ENCODE measurements at regions not wholly inside any gene's neighbourhood (a gene's known extent, or its start where the extent isn't known, plus 50 kb on each side); places are given as distances from the start of the nearest gene placed in this dataset.

DNA sequence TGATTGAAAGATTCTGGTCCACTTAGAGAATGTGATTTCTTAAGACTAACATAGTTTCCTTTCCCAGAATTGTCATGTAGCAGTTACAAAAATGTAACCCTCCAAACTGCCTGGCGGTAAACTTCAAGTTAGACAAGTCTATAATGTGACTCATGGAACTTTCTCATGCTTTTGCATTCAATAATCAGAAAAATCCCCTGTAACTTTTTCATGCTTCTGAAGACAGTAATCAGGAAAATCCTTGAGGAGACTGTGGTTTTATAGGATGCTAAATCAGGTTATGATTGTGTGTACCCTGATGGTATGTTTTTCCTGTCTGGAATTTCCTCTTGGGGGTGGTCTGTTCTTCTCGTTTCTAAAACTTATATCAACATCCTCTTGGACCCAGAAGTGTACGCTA, 74.0 kb upstream of the RARB start:
- TF ChIP-seq POLR2A (IDR thresholded peaks at IDR 0.05) = no peak
- TF ChIP-seq, protein P1, sequence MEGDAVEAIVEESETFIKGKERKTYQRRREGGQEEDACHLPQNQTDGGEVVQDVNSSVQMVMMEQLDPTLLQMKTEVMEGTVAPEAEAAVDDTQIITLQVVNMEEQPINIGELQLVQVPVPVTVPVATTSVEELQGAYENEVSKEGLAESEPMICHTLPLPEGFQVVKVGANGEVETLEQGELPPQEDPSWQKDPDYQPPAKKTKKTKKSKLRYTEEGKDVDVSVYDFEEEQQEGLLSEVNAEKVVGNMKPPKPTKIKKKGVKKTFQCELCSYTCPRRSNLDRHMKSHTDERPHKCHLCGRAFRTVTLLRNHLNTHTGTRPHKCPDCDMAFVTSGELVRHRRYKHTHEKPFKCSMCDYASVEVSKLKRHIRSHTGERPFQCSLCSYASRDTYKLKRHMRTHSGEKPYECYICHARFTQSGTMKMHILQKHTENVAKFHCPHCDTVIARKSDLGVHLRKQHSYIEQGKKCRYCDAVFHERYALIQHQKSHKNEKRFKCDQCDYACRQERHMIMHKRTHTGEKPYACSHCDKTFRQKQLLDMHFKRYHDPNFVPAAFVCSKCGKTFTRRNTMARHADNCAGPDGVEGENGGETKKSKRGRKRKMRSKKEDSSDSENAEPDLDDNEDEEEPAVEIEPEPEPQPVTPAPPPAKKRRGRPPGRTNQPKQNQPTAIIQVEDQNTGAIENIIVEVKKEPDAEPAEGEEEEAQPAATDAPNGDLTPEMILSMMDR (IDR thresholded peaks at IDR 0.05) = no peak
- no peak for TF ChIP-seq POLR2AphosphoS5 (IDR thresholded peaks at IDR 0.05; ENCODE audit: insufficient read depth in 1 of 2, low read depth in 1 of 2)
